H1 (cell line): ENCODE measurements at regions not wholly inside any gene's neighbourhood (a gene's known extent, or its start where the extent isn't known, plus 50 kb on each side); places are given as distances from the start of the nearest gene placed in this dataset.

ENCODE experiments used
- CTCF ChIA-PET: fragments of 300-600 bp; sonication (Branson Sonifier 250); formaldehyde crosslinking; loops from one replicate; lab custom pipeline; 2021; ENCODE audit not compliant: partially characterized antibody; lab: Charles Lee
- POLR2A ChIA-PET: fragments of 300-600 bp; sonication (Branson Sonifier 250); formaldehyde crosslinking; loops from one replicate; lab custom pipeline; 2021; ENCODE audit warnings: inconsistent platforms; ENCODE audit not compliant: partially characterized antibody; lab: Charles Lee
- DNase-seq, 2 experiments: peaks; one replicate each; pipeline versions ENCODE4 v3.0.0 to v3.0.0-alpha.2; 2010 to 2022; ENCODE audit warnings: low spot score in 2 of 2, low read depth in 1 of 2, mixed read lengths in 1 of 2
- FAIRE-seq: peaks from 2 replicates; lab custom pipeline; 2011; peaks lifted over from hg19 to GRCh38; lab: Jason Lieb, UNC
- H2AFZ ChIP-seq: 2 replicates; pipeline ENCODE4 v1.8.1; 2012; ENCODE audit warnings: low read length, inconsistent platforms
- H2AK5ac ChIP-seq: 2 replicates; pipeline ENCODE4 v1.6.1; 2013; ENCODE audit warnings: low read depth, low read length
- H2BK120ac ChIP-seq: replicated peaks from 2 replicates; pipeline ENCODE3; 2013; ENCODE audit warnings: low read depth, low read length, inconsistent platforms
- H2BK12ac ChIP-seq: 2 replicates; pipeline ENCODE4 v1.6.1; 2013; ENCODE audit warnings: low read depth, low read length
- H2BK15ac ChIP-seq: 2 replicates; pipeline ENCODE4 v1.6.1; 2013; ENCODE audit warnings: low read length
- H2BK20ac ChIP-seq: 2 replicates; pipeline ENCODE4 v1.6.1; 2013; ENCODE audit warnings: low read length
- H2BK5ac ChIP-seq: 2 replicates; pipeline ENCODE4 v1.6.1; 2013; ENCODE audit warnings: low read depth, low read length
- H3K14ac ChIP-seq: 2 replicates; pipeline ENCODE4 v1.6.1; 2013; ENCODE audit warnings: inconsistent platforms; ENCODE audit not compliant: insufficient read length
- H3K18ac ChIP-seq: 2 replicates; pipeline ENCODE4 v1.6.1; 2013; ENCODE audit warnings: low read length; ENCODE audit errors: extremely low read depth
- H3K23ac ChIP-seq: 2 replicates; pipeline ENCODE4 v1.6.1; 2013; ENCODE audit warnings: inconsistent platforms; ENCODE audit not compliant: insufficient read length
- H3K23me2 ChIP-seq: 2 replicates; pipeline ENCODE4 v1.6.1; 2013; ENCODE audit warnings: low read depth, low read length
- H3K27ac ChIP-seq: 2 replicates; pipeline ENCODE4 v1.6.1; 2011; ENCODE audit warnings: low read depth, low read length, inconsistent platforms
- H3K27me3 ChIP-seq, 4 experiments: replicated peaks in 1 of 4; 1 replicate in 1 of 4; 2 replicates in 3 of 4; pipeline versions ENCODE4 v1.6.1 to v1.8.1; 2011 to 2013; ENCODE audit warnings: low read length in 3 of 4, mild to moderate bottlenecking in 3 of 4, inconsistent platforms in 2 of 4, mixed read lengths in 2 of 4, moderate library complexity in 1 of 4; ENCODE audit not compliant: control insufficient read depth in 3 of 4, insufficient read depth in 3 of 4; ENCODE audit errors: extremely low read depth in 1 of 4
- H3K36me3 ChIP-seq, 4 experiments: 2 replicates each; pipeline versions ENCODE4 v1.6.1 to v1.8.1; 2011 to 2013; ENCODE audit warnings: mild to moderate bottlenecking in 4 of 4, low read length in 3 of 4, moderate library complexity in 2 of 4, control low read depth in 1 of 4, inconsistent platforms in 1 of 4; ENCODE audit not compliant: insufficient read depth in 4 of 4, control insufficient read depth in 2 of 4
- H3K4ac ChIP-seq: replicated peaks from 2 replicates; pipeline ENCODE3; 2013; ENCODE audit warnings: low read length, low read depth, mixed read lengths, inconsistent platforms; ENCODE audit not compliant: insufficient read length
- H3K4me1 ChIP-seq, 4 experiments: replicated peaks in 1 of 4; 1 replicate in 1 of 4; 2 replicates in 3 of 4; pipeline versions ENCODE4 v1.6.1 to v1.8.1; 2011 to 2013; ENCODE audit warnings: low read length in 3 of 4, inconsistent platforms in 2 of 4, mixed read lengths in 1 of 4; ENCODE audit not compliant: insufficient read depth in 4 of 4, control insufficient read depth in 3 of 4
- H3K4me2 ChIP-seq, 2 experiments: 2 replicates each; pipeline versions ENCODE4 v1.6.1 to v1.8.1; 2011 to 2013; ENCODE audit warnings: low read depth in 2 of 2, low read length in 2 of 2, control low read depth in 1 of 2, inconsistent platforms in 1 of 2, mild to moderate bottlenecking in 1 of 2; ENCODE audit not compliant: insufficient read depth in 1 of 2
- H3K4me3 ChIP-seq, 4 experiments: fragments of 200-600, 300-600 bp in 1 of 4; sonication (generic), shearing (Covaris generic), sonication (Bioruptor Twin) in 1 of 4; 2 replicates each; pipeline versions ENCODE4 v1.5.1 to v1.8.1; 2011 to 2016; ENCODE audit warnings: low read length in 4 of 4, low read depth in 3 of 4, control low read depth in 2 of 4, inconsistent platforms in 2 of 4, mild to moderate bottlenecking in 2 of 4, mixed read lengths in 1 of 4, moderate library complexity in 1 of 4; ENCODE audit not compliant: insufficient read depth in 2 of 4; ENCODE audit errors: extremely low read depth in 1 of 4
- H3K56ac ChIP-seq: replicated peaks from 2 replicates; pipeline ENCODE3; 2013; ENCODE audit warnings: low read depth, mild to moderate bottlenecking, mixed read lengths, low read length, inconsistent platforms; ENCODE audit not compliant: insufficient read length
- H3K79me1 ChIP-seq: 2 replicates; pipeline ENCODE4 v1.6.1; 2013; ENCODE audit warnings: low read depth, low read length, control low read depth
- H3K79me2 ChIP-seq, 2 experiments: 2 replicates each; pipeline versions ENCODE4 v1.6.1 to v1.8.1; 2012 to 2013; ENCODE audit warnings: low read length in 2 of 2, mild to moderate bottlenecking in 2 of 2, inconsistent platforms in 1 of 2; ENCODE audit not compliant: insufficient read depth in 2 of 2, control insufficient read depth in 1 of 2
- H3K9ac ChIP-seq, 4 experiments: replicated peaks in 1 of 4; 1 replicate in 1 of 4; 2 replicates in 3 of 4; pipeline versions ENCODE4 v1.6.1 to v1.8.1; 2011 to 2013; ENCODE audit warnings: low read depth in 3 of 4, low read length in 3 of 4, control low read depth in 2 of 4, mild to moderate bottlenecking in 2 of 4, moderate library complexity in 2 of 4, inconsistent platforms in 1 of 4; ENCODE audit errors: extremely low read depth in 1 of 4
- H3K9me3 ChIP-seq, 2 experiments: 2 replicates each; pipeline versions ENCODE4 v1.6.1 to v1.8.1; 2012 to 2013; ENCODE audit warnings: mild to moderate bottlenecking in 2 of 2, moderate library complexity in 2 of 2, control low read depth in 1 of 2, inconsistent platforms in 1 of 2, low read depth in 1 of 2, low read length in 1 of 2, mixed read lengths in 1 of 2; ENCODE audit not compliant: insufficient read depth in 2 of 2
- H4K20me1 ChIP-seq, 2 experiments: replicated peaks in 1 of 2; 2 replicates each; pipeline versions ENCODE3 to v1.8.1; 2011 to 2013; ENCODE audit warnings: inconsistent platforms in 2 of 2, low read length in 2 of 2, mild to moderate bottlenecking in 1 of 2; ENCODE audit not compliant: insufficient read depth in 2 of 2, control insufficient read depth in 1 of 2
- H4K5ac ChIP-seq: 2 replicates; pipeline ENCODE4 v1.6.1; 2013; ENCODE audit warnings: low read length, low read depth, mixed read lengths, inconsistent platforms; ENCODE audit not compliant: insufficient read length
- H4K8ac ChIP-seq: 2 replicates; pipeline ENCODE4 v1.8.0; 2013; ENCODE audit warnings: mild to moderate bottlenecking, moderate library complexity, low read length, inconsistent platforms; ENCODE audit not compliant: insufficient read depth; ENCODE audit errors: extremely low read depth
- H4K91ac ChIP-seq: replicated peaks from 2 replicates; pipeline ENCODE3; 2013; ENCODE audit warnings: low read length, mixed read lengths, inconsistent platforms; ENCODE audit not compliant: insufficient read length
- ASH2L ChIP-seq: fragments of 200-600, 300-600 bp; sonication (generic); IDR thresholded peaks from one replicate; pipeline ENCODE4 v1.7.1; 2017; ENCODE audit warnings: low read length
- BCL11A ChIP-seq, 2 experiments: IDR thresholded peaks; one replicate each; pipeline ENCODE4 v1.6.1; 2011; ENCODE audit warnings: low read depth in 2 of 2, low read length in 2 of 2, mild to moderate bottlenecking in 2 of 2
- CHD1 ChIP-seq: IDR thresholded peaks from 2 replicates; pipeline ENCODE4 v1.6.1; 2012; ENCODE audit warnings: low read depth, low read length, improper control_type of control experiment
- KDM1A ChIP-seq: fragments of 200-600, 300-600 bp; sonication (generic); IDR thresholded peaks from 2 replicates; pipeline ENCODE4 v1.7.1; 2016; ENCODE audit warnings: mild to moderate bottlenecking, low read length, borderline replicate concordance
- MAFK ChIP-seq: IDR thresholded peaks from 2 replicates; pipeline ENCODE4 v1.6.1; 2012; ENCODE audit warnings: low read depth, mild to moderate bottlenecking, improper control_type of control experiment, low read length
- PHF8 ChIP-seq: fragments of 200-600 bp; sonication (generic); conservative IDR thresholded peaks from 2 replicates; pipeline ENCODE4 v1.7.1; 2012; ENCODE audit warnings: low read depth, mild to moderate bottlenecking, inconsistent platforms, low read length, moderate library complexity
- POU5F1 ChIP-seq: IDR thresholded peaks from 2 replicates; pipeline ENCODE4 v1.6.1; 2011; ENCODE audit warnings: low read depth, mild to moderate bottlenecking, low read length, moderate library complexity
- RNF2 ChIP-seq: fragments of 200-900, 300-1000 bp; sonication (generic); IDR thresholded peaks from 2 replicates; pipeline ENCODE4 v1.7.1; 2016; ENCODE audit warnings: borderline replicate concordance, low read depth, mild to moderate bottlenecking, antibody characterized with exemption, low read length; ENCODE audit not compliant: poor library complexity, severe bottlenecking; ENCODE audit errors: missing control alignments
- SIN3A ChIP-seq, 2 experiments: IDR thresholded peaks in 1 of 2; conservative IDR thresholded peaks in 1 of 2; 2 replicates each; pipeline ENCODE4 v1.6.1; 2011 to 2012; ENCODE audit warnings: low read length in 2 of 2, improper control_type of control experiment in 1 of 2, low read depth in 1 of 2, mild to moderate bottlenecking in 1 of 2
- SIX5 ChIP-seq: IDR thresholded peaks from 2 replicates; pipeline ENCODE4 v1.6.1; 2011; ENCODE audit warnings: mild to moderate bottlenecking, low read depth, low read length
- SP4 ChIP-seq: IDR thresholded peaks from 2 replicates; pipeline ENCODE4 v1.6.1; 2012; ENCODE audit warnings: low read length, inconsistent platforms
- TAF1 ChIP-seq: IDR thresholded peaks from 2 replicates; pipeline ENCODE4 v1.6.1; 2011; ENCODE audit warnings: mild to moderate bottlenecking, low read depth, low read length
- TBP ChIP-seq: IDR thresholded peaks from 2 replicates; pipeline ENCODE4 v1.6.1; 2011; ENCODE audit warnings: low read depth, low read length, improper control_type of control experiment
- YY1 ChIP-seq: IDR thresholded peaks from 2 replicates; pipeline ENCODE4 v1.6.1; 2011; ENCODE audit warnings: low read depth, mild to moderate bottlenecking, low read length
- WGBS, 2 experiments: shearing (Covaris generic) in 1 of 2; methylation state at CpG; one replicate each; pipeline versions ENCODE4 v1.1.6 to v1.1.7; 2013 to 2015; ENCODE audit warnings: low lambda C conversion rate in 2 of 2, mixed read lengths in 2 of 2, inconsistent platforms in 1 of 2, low coverage in 1 of 2, missing lambda C conversion rate in 1 of 2; ENCODE audit not compliant: insufficient replicate concordance in 2 of 2, insufficient coverage in 1 of 2, insufficient read length in 1 of 2; ENCODE audit errors: extremely low coverage in 1 of 2, missing lambda C conversion rate in 1 of 2; 5-methylcytosine and 5-hydroxymethylcytosine counted together
- TF ChIP-seq, protein P1 (sequence below): IDR thresholded peaks from 2 replicates; pipeline ENCODE4 v1.6.1; 2012; ENCODE audit warnings: inconsistent platforms

DNA sequence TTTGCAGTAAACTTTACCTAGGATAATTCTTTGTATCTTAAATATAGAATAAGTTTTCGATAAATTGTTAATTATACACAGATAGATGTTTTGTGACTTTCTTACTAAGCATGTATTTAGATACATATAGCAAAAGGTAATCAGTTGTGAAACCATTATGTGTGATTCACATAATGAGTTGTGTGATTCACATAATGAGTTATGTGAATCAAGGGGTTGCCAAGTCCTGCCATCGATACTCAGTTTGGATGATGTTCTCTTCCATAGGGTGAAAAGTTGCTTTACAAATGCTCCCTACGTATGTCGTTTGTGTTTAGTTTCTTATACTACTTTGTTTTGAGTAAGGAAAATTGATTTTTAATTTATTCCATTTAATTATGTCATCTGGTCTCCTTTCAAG lies 682.1 kb downstream of the MECOM start:
- H3K56ac ChIP-seq: no peak overlapping the region
- no peak overlapping the region for H3K14ac ChIP-seq
- H3K18ac ChIP-seq: no peak overlapping the region
- 90% methylated on average over 4 of the region's 4 CpGs; no CpG with 5 or more reads in 1 of the 2 experiments for WGBS, 2 experiments
- no peak overlapping the region for H4K8ac ChIP-seq
- H2BK15ac ChIP-seq: no peak overlapping the region
- no peak overlapping the region for H2BK20ac ChIP-seq
- H3K23ac ChIP-seq: no peak overlapping the region
- no peak overlapping the region for H4K5ac ChIP-seq
- H3K9me3 ChIP-seq: no peaks in the 10 kb centered on the region
- H3K4me3 ChIP-seq: no peak overlapping the region
- no peaks in the 10 kb centered on the region for H3K23me2 ChIP-seq
- ChIA-PET CTCF (no interaction called here), POLR2A (no interaction called here)
- no peak overlapping the region for H3K9ac ChIP-seq
- FAIRE-seq (no peak), DNase-seq (no peak)
- no peak overlapping the region for H2BK12ac ChIP-seq
- H4K20me1 ChIP-seq: no peaks in the 10 kb centered on the region
- no peaks in the 10 kb centered on the region for H3K79me1 ChIP-seq
- no peak overlapping the region for H3K27ac ChIP-seq
- no peaks in the 10 kb centered on the region for H3K79me2 ChIP-seq
- no peaks in the 10 kb centered on the region for H3K4me1 ChIP-seq
- no peak overlapping the region for H2AFZ ChIP-seq
- TF ChIP-seq TBP (no peak), PHF8 (no peak), KDM1A (no peak), RNF2 (no peak), POU5F1 (no peak), SIN3A (conservative IDR thresholded peaks at IDR 0.05 in 1 of 2, IDR thresholded peaks at IDR 0.05 in 1 of 2; ENCODE audit: low read depth in 1 of 2, low read length in 2 of 2) (no peak), ASH2L (no peak), SP4 (no peak), BCL11A (IDR thresholded peaks at IDR 0.05; ENCODE audit: low read depth in 2 of 2, low read length in 2 of 2) (no peak), MAFK (no peak), CHD1 (no peak), YY1 (no peak), SIX5 (no peak), TAF1 (no peak)
- TF ChIP-seq, protein P1, sequence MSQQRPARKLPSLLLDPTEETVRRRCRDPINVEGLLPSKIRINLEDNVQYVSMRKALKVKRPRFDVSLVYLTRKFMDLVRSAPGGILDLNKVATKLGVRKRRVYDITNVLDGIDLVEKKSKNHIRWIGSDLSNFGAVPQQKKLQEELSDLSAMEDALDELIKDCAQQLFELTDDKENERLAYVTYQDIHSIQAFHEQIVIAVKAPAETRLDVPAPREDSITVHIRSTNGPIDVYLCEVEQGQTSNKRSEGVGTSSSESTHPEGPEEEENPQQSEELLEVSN: no peak
- H4K91ac ChIP-seq: no peak overlapping the region
- H2AK5ac ChIP-seq: no peak overlapping the region
- H3K36me3 ChIP-seq: no peaks in the 10 kb centered on the region
- no peak overlapping the region for H3K4ac ChIP-seq
- no peak overlapping the region for H2BK120ac ChIP-seq
- no peak overlapping the region for H3K4me2 ChIP-seq
- H2BK5ac ChIP-seq: no peak overlapping the region
- H3K27me3 ChIP-seq: no peaks in the 10 kb centered on the region
